ENCODE measurements at regions not wholly inside any gene's neighbourhood (a gene's known extent, or its start where the extent isn't known, plus 50 kb on each side); places are given as distances from the start of the nearest gene placed in this dataset.

DNA sequence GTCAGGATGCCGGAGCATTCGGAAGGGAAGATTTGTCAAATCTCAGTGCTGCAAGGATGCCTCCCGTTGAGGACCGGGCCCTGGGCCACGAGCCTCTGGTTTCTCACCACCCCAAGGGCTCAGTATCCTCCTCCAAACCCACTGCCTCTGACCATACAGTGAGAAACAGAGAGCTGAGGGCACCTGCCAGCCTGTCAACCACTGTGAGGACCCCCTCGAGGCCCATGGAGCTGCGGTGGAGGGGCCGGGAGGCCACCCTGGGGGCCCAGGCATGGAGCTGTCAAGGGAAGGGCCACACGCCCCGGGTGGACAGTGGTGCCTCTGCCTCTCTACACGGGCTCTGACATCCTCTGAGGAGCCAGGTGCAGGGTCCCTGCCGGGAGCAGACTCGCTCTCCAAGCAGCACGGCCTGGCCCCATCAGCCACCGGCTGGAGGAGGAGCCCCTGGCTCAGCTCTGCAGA, 248.0 kb upstream of the TCERG1L start:
- no peak overlapping the region for H3K4me3 Mint-ChIP-seq (ENCODE audit: unreplicated experiment)
- no peaks in the 10 kb centered on the region for H3K4me1 ChIP-seq
- no peaks in the 10 kb centered on the region for H3K36me3 ChIP-seq (ENCODE audit: control insufficient read depth, insufficient read depth, low read length)
- H3K4me3 ChIP-seq (ENCODE audit: low read depth, low read length): no peak overlapping the region
- intact Hi-C loops (cut with micrococcal nuclease; ENCODE audit: unreplicated experiment): no loop called here
- H3K36me3 Mint-ChIP-seq (ENCODE audit: insufficient read depth, unreplicated experiment): no peaks in the 10 kb centered on the region
- no TSS peak for BruUV-seq (replicated peaks)
- H3K9me3 ChIP-seq: no peaks in the 10 kb centered on the region
- POLR2A ChIA-PET: no interaction called here
- no peaks in the 10 kb centered on the region for H3K4me1 Mint-ChIP-seq (ENCODE audit: low read depth, unreplicated experiment)
- H3K9me3 Mint-ChIP-seq (ENCODE audit: unreplicated experiment): peaks cover 3% of the 10 kb centered on the region
- CTCF ChIA-PET: no interaction called here
- TF ChIP-seq, protein P1, sequence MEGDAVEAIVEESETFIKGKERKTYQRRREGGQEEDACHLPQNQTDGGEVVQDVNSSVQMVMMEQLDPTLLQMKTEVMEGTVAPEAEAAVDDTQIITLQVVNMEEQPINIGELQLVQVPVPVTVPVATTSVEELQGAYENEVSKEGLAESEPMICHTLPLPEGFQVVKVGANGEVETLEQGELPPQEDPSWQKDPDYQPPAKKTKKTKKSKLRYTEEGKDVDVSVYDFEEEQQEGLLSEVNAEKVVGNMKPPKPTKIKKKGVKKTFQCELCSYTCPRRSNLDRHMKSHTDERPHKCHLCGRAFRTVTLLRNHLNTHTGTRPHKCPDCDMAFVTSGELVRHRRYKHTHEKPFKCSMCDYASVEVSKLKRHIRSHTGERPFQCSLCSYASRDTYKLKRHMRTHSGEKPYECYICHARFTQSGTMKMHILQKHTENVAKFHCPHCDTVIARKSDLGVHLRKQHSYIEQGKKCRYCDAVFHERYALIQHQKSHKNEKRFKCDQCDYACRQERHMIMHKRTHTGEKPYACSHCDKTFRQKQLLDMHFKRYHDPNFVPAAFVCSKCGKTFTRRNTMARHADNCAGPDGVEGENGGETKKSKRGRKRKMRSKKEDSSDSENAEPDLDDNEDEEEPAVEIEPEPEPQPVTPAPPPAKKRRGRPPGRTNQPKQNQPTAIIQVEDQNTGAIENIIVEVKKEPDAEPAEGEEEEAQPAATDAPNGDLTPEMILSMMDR (IDR thresholded peaks at IDR 0.05; ENCODE audit: insufficient read depth in 1 of 2, low read depth in 1 of 2, low read length in 1 of 2, severe bottlenecking in 1 of 2, unreplicated experiment in 1 of 2): no peak
- no peak for DNase-seq
- no peak overlapping the region for H3K27ac Mint-ChIP-seq (ENCODE audit: unreplicated experiment)
- H3K27me3 Mint-ChIP-seq (ENCODE audit: insufficient read depth, unreplicated experiment): peaks cover 25% of the 10 kb centered on the region
- H3K27me3 ChIP-seq (replicated peaks; ENCODE audit: control insufficient read depth, insufficient read depth, low read length): no peaks in the 10 kb centered on the region

DNA sequence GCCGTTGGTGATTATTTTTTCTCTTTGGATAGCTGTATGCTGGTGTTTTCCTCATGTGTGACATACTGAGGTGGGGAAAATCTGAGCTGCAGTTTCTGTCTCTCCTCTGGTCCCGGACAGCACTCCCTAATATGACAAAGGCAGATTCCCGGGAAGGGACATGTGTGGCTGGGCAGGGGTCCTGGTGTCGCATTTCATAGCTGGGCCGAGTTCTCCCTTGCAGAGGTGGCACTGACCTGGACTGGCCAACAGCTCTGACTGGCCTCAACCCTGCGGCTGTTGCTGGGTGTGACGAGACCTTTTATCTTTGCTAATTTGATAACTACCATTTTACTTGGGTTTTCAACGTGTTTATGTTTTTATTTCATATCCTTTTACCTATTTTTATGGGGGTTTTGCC, 248.6 kb upstream of the TCERG1L start:
- ChIA-PET CTCF (no interaction called here), POLR2A (no interaction called here)
- Histone ChIP-seq H3K27me3 (replicated peaks; ENCODE audit: control insufficient read depth, insufficient read depth, low read length) (no peaks in the 10 kb centered on the region), H3K4me1 (no peaks in the 10 kb centered on the region), H3K9me3 (no peaks in the 10 kb centered on the region), H3K4me3 (ENCODE audit: low read depth, low read length) (no peak overlapping the region), H3K36me3 (ENCODE audit: control insufficient read depth, insufficient read depth, low read length) (no peaks in the 10 kb centered on the region)
- no TSS peak for BruUV-seq (replicated peaks)
- Mint-ChIP-seq H3K27me3 (ENCODE audit: insufficient read depth, unreplicated experiment) (peaks cover 25% of the 10 kb centered on the region), H3K4me1 (ENCODE audit: low read depth, unreplicated experiment) (no peaks in the 10 kb centered on the region), H3K27ac (ENCODE audit: unreplicated experiment) (no peak overlapping the region), H3K36me3 (ENCODE audit: insufficient read depth, unreplicated experiment) (no peaks in the 10 kb centered on the region), H3K4me3 (ENCODE audit: unreplicated experiment) (no peak overlapping the region), H3K9me3 (ENCODE audit: unreplicated experiment) (peaks cover 10% of the 10 kb centered on the region)
- no peak for DNase-seq
- intact Hi-C loops (cut with micrococcal nuclease; ENCODE audit: unreplicated experiment): no loop called here
- TF ChIP-seq, protein P1 (IDR thresholded peaks at IDR 0.05; ENCODE audit: insufficient read depth in 1 of 2, low read depth in 1 of 2, low read length in 1 of 2, severe bottlenecking in 1 of 2, unreplicated experiment in 1 of 2): no peak

DNA sequence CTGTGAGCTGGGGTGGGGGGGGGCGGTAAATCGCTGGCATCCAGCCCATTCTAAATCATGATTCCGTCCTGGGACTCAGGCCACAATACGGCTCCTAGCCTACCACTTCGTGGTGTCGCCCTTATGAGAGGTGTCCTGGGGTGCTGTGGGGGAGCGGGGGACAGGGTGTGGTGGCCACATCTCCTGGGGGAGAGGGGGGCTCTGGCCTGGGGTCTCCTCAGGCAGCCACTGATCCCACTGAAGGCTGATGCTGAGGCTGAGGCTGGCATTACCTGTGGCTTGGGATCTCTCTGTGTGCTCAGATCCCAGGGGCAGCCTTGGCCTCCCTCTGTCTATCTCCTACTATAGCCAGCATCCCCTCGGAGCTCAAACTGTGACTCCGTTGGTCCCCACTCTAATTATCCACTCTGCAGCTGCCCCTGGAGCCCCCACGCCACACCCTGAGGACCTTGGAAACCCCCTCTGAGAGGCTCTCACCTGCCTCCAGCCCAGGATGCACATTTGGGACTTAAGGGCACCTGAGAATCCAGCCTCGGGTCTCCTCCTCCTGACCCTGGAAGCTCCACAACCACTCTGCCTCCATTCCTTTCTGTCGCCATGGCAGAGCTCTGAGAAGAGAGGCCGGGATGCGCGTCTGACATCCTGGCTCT, 249.3 kb upstream of the TCERG1L start:
- H3K27me3 Mint-ChIP-seq (ENCODE audit: insufficient read depth, unreplicated experiment): peaks cover 22% of the 10 kb centered on the region
- no peaks in the 10 kb centered on the region for H3K9me3 ChIP-seq
- intact Hi-C loops (cut with micrococcal nuclease; ENCODE audit: unreplicated experiment): no loop called here
- H3K4me1 ChIP-seq: no peaks in the 10 kb centered on the region
- CTCF ChIA-PET: no interaction called here
- H3K36me3 ChIP-seq (ENCODE audit: control insufficient read depth, insufficient read depth, low read length): no peaks in the 10 kb centered on the region
- no peaks in the 10 kb centered on the region for H3K36me3 Mint-ChIP-seq (ENCODE audit: insufficient read depth, unreplicated experiment)
- BruUV-seq (replicated peaks): no TSS peak
- no peaks in the 10 kb centered on the region for H3K4me1 Mint-ChIP-seq (ENCODE audit: low read depth, unreplicated experiment)
- no peak overlapping the region for H3K4me3 ChIP-seq (ENCODE audit: low read depth, low read length)
- no peak overlapping the region for H3K4me3 Mint-ChIP-seq (ENCODE audit: unreplicated experiment)
- peaks cover 10% of the 10 kb centered on the region for H3K9me3 Mint-ChIP-seq (ENCODE audit: unreplicated experiment)
- no peak overlapping the region for H3K27ac Mint-ChIP-seq (ENCODE audit: unreplicated experiment)
- POLR2A ChIA-PET: no interaction called here
- no peaks in the 10 kb centered on the region for H3K27me3 ChIP-seq (replicated peaks; ENCODE audit: control insufficient read depth, insufficient read depth, low read length)
- TF ChIP-seq, protein P1 (IDR thresholded peaks at IDR 0.05; ENCODE audit: insufficient read depth in 1 of 2, low read depth in 1 of 2, low read length in 1 of 2, severe bottlenecking in 1 of 2, unreplicated experiment in 1 of 2): no peak
- no peak for DNase-seq

Data from Caco-2 (cell line).